ENCODE measurements at regions not wholly inside any gene's neighbourhood (a gene's known extent, or its start where the extent isn't known, plus 50 kb on each side); places are given as distances from the start of the nearest gene placed in this dataset.

DNA sequence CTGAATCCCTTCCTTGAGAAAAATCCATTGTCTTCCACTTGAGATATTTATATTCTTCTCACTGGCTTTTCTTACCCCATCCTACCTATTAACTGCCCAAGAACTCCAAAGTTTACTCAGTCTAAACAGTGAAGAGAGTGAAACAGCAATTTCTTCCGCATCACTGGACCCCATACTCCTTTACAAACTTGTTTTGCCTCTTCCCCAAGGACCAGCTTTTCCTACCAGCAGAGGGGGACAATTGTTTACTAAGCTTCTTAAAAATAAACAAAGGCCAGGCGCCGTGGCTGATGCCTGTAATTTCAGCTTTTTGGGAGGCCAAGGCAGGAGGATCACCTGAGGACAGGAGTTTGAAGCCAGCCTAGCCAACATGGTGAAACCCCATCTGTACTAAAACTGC, 52.0 kb downstream of the LRATD1 start:
- TF ChIP-seq CTCF (IDR thresholded peaks at IDR 0.05), result no peak
- Histone ChIP-seq H3K4me1 (ENCODE audit: low read depth) (no peaks in the 10 kb centered on the region), H3K36me3 (ENCODE audit: low read depth) (no peaks in the 10 kb centered on the region), H3K9me3 (no peaks in the 10 kb centered on the region), H3K4me3 (no peak overlapping the region)
- intact Hi-C loops (cut with DNase I, micrococcal nuclease), result no loop called here
- ATAC-seq (no peak), DNase-seq (no peak)

- DNase-seq (no peak), ATAC-seq (no peak)
- intact Hi-C loops (cut with DNase I, micrococcal nuclease), result no loop called here
- TF ChIP-seq CTCF (IDR thresholded peaks at IDR 0.05), result no peak
- H3K4me3 ChIP-seq, result no peak overlapping the region
- H3K9me3 ChIP-seq, result peaks cover 5% of the 10 kb centered on the region
- H3K4me1 ChIP-seq (ENCODE audit: low read depth), result no peaks in the 10 kb centered on the region
- no peaks in the 10 kb centered on the region for H3K36me3 ChIP-seq (ENCODE audit: low read depth)
Measured at GRCh38 chr2:14690926-14691325, 58.4 kb downstream of the LRATD1 start.

DNA sequence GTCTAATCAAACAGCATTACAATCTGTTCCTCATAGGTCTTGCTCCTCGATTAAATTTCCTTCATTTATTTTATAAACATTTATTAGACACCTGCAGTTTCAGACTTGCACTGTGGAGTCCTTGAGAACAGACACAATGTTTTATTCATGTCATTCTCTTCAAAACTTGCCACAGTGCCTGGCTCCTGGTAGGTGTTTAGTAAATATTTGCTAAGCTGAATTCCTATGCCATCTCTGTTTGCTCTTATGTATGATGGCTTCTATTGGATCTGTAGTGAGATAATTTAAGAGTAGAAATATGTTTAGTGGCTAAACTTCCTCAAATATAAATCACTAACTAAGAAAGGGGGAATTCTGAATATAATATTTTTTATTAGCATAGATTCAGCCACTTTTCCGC, 61.4 kb downstream of the LRATD1 start:
- TF ChIP-seq CTCF (IDR thresholded peaks at IDR 0.05), result no peak
- intact Hi-C loops (cut with DNase I, micrococcal nuclease), result no loop called here
- DNase-seq, result no peak
- ATAC-seq, result no peak
- no peak overlapping the region for H3K4me3 ChIP-seq
- no peaks in the 10 kb centered on the region for H3K4me1 ChIP-seq (ENCODE audit: low read depth)
- peaks cover 5% of the 10 kb centered on the region for H3K9me3 ChIP-seq
- no peaks in the 10 kb centered on the region for H3K36me3 ChIP-seq (ENCODE audit: low read depth)

DNA sequence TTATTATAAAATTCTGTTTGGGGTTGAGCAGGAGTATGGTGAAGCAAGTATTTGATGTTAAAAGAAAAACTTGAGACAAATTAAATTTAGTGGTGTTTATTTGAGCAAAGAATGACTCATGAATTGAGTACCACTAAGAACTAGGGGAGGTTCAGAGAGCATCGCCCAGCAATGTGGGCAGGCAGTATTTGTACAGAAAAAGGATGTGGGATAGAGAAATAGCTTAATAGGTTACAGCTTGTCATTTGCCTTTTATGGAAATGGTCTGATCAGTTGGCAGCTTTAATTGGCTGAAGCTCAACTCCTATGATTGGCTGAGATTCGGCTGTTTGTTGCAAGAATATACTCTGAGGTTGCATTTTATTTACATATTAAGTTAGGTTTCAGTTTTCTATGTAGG, 68.2 kb downstream of the LRATD1 start:
- TF ChIP-seq CTCF (IDR thresholded peaks at IDR 0.05), result no peak
- intact Hi-C loops (cut with DNase I, micrococcal nuclease), result no loop called here
- no peak for DNase-seq

GRCh38 chr2:14702258-14702657, 69.7 kb downstream of the LRATD1 start:
- Histone ChIP-seq H3K9me3 (no peaks in the 10 kb centered on the region), H3K4me3 (no peak overlapping the region), H3K4me1 (ENCODE audit: low read depth) (no peaks in the 10 kb centered on the region), H3K36me3 (ENCODE audit: low read depth) (no peaks in the 10 kb centered on the region)
- DNase-seq (no peak), ATAC-seq (no peak)
- no peak for TF ChIP-seq CTCF (IDR thresholded peaks at IDR 0.05)
- intact Hi-C loops (cut with DNase I, micrococcal nuclease), result no loop called here

More for the DNA sequence above, 68.2 kb downstream of the LRATD1 start:
- no peaks in the 10 kb centered on the region for H3K4me1 ChIP-seq (ENCODE audit: low read depth)
- no peak for ATAC-seq
- H3K36me3 ChIP-seq (ENCODE audit: low read depth), result no peaks in the 10 kb centered on the region
- H3K9me3 ChIP-seq, result no peaks in the 10 kb centered on the region
- H3K4me3 ChIP-seq, result no peak overlapping the region

DNA sequence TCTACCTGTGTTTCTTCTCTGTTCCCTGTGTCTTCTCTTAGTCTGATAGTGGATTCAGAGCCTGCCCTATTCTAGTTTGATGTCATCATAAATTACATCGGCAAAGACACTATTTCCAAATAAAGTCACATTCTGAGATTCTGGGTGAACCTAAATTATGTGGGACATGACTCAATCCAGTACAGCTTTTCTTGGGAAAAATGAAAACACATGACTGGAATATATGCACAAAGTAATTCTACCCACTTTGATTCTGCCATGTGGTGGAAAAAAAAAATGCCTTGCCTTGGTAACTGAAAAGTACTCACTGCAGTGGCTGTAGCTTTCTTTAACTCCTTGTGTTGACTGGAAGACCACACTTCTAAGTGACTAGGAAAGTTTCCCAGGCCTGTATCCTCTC, 73.7 kb downstream of the LRATD1 start:
- no peak for DNase-seq
- ATAC-seq, result no peak
- intact Hi-C loops (cut with DNase I, micrococcal nuclease), result no loop called here

More for the DNA sequence above, 73.7 kb downstream of the LRATD1 start:
- TF ChIP-seq CTCF (IDR thresholded peaks at IDR 0.05), result no peak
- Histone ChIP-seq H3K4me1 (ENCODE audit: low read depth) (no peaks in the 10 kb centered on the region), H3K4me3 (no peak overlapping the region), H3K36me3 (ENCODE audit: low read depth) (no peaks in the 10 kb centered on the region), H3K9me3 (no peaks in the 10 kb centered on the region)

Data from mucosa of descending colon (tissue), 3 donors.